ENCODE measurements at regions not wholly inside any gene's neighbourhood (a gene's known extent, or its start where the extent isn't known, plus 50 kb on each side); places are given as distances from the start of the nearest gene placed in this dataset.

- H3K9me3 Mint-ChIP-seq (ENCODE audit: insufficient read depth): peaks cover 4% of the 10 kb centered on the region
- ATAC-seq (no peak), DNase-seq (no peak)
- H3K27ac Mint-ChIP-seq: no peak overlapping the region
- no peaks in the 10 kb centered on the region for H3K36me3 Mint-ChIP-seq (ENCODE audit: low read depth)
- ChIA-PET POLR2A (no interaction called here), CTCF (no interaction called here)
- no peaks in the 10 kb centered on the region for H3K4me1 Mint-ChIP-seq (ENCODE audit: low read depth)
- no peak overlapping the region for H3K4me3 Mint-ChIP-seq
- no peaks in the 10 kb centered on the region for H3K27me3 Mint-ChIP-seq (ENCODE audit: low read depth)
Measured at GRCh38 chr16:49093939-49094338, 187.7 kb downstream of the CBLN1 start.

GRCh38 chr16:49092704-49093103 lies 188.9 kb downstream of the CBLN1 start:
- ChIA-PET POLR2A (no interaction called here), CTCF (no interaction called here)
- Mint-ChIP-seq H3K9me3 (ENCODE audit: insufficient read depth) (peaks cover 4% of the 10 kb centered on the region), H3K27me3 (ENCODE audit: low read depth) (no peaks in the 10 kb centered on the region), H3K27ac (no peak overlapping the region), H3K4me3 (no peak overlapping the region), H3K36me3 (ENCODE audit: low read depth) (no peaks in the 10 kb centered on the region), H3K4me1 (ENCODE audit: low read depth) (no peaks in the 10 kb centered on the region)
- DNase-seq (no peak), ATAC-seq (no peak)

- no peak for ATAC-seq
Measured at GRCh38 chr16:49089533-49089932, 192.1 kb downstream of the CBLN1 start.

GRCh38 chr16:49089039-49089438 lies 192.6 kb downstream of the CBLN1 start:
- H3K4me1 Mint-ChIP-seq (ENCODE audit: low read depth): no peaks in the 10 kb centered on the region
- CTCF ChIA-PET: no interaction called here
- no peaks in the 10 kb centered on the region for H3K27me3 Mint-ChIP-seq (ENCODE audit: low read depth)
- DNase-seq (no peak), ATAC-seq (no peak)
- H3K9me3 Mint-ChIP-seq (ENCODE audit: insufficient read depth): peaks cover 8% of the 10 kb centered on the region
- POLR2A ChIA-PET: no interaction called here
- H3K27ac Mint-ChIP-seq: no peak overlapping the region
- H3K4me3 Mint-ChIP-seq: no peak overlapping the region
- H3K36me3 Mint-ChIP-seq (ENCODE audit: low read depth): no peaks in the 10 kb centered on the region

More at GRCh38 chr16:49089533-49089932, 192.1 kb downstream of the CBLN1 start:
- CTCF ChIA-PET: no interaction called here
- Mint-ChIP-seq H3K9me3 (ENCODE audit: insufficient read depth) (peaks cover 8% of the 10 kb centered on the region), H3K27ac (no peak overlapping the region), H3K4me3 (no peak overlapping the region), H3K36me3 (ENCODE audit: low read depth) (no peaks in the 10 kb centered on the region), H3K27me3 (ENCODE audit: low read depth) (no peaks in the 10 kb centered on the region), H3K4me1 (ENCODE audit: low read depth) (no peaks in the 10 kb centered on the region)
- DNase-seq: no peak
- POLR2A ChIA-PET: no interaction called here

- Mint-ChIP-seq H3K4me3 (no peak overlapping the region), H3K36me3 (ENCODE audit: low read depth) (no peaks in the 10 kb centered on the region), H3K4me1 (ENCODE audit: low read depth) (no peaks in the 10 kb centered on the region), H3K27me3 (ENCODE audit: low read depth) (no peaks in the 10 kb centered on the region), H3K9me3 (ENCODE audit: insufficient read depth) (peaks cover 12% of the 10 kb centered on the region), H3K27ac (no peak overlapping the region)
- CTCF ChIA-PET: no interaction called here
- POLR2A ChIA-PET: no interaction called here
- no peak for DNase-seq
- no peak for ATAC-seq
Measured at GRCh38 chr16:49085686-49086085, 196.0 kb downstream of the CBLN1 start.

GRCh38 chr16:49084628-49085390 lies 196.8 kb downstream of the CBLN1 start:
- no peak for DNase-seq
- Mint-ChIP-seq H3K27ac (no peak overlapping the region), H3K27me3 (ENCODE audit: low read depth) (no peaks in the 10 kb centered on the region), H3K36me3 (ENCODE audit: low read depth) (no peaks in the 10 kb centered on the region), H3K4me1 (ENCODE audit: low read depth) (no peaks in the 10 kb centered on the region), H3K4me3 (no peak overlapping the region), H3K9me3 (ENCODE audit: insufficient read depth) (peaks cover 12% of the 10 kb centered on the region)
- ChIA-PET CTCF (no interaction called here), POLR2A (no interaction called here)
- no peak for ATAC-seq

- peaks cover 12% of the 10 kb centered on the region for H3K9me3 Mint-ChIP-seq (ENCODE audit: insufficient read depth)
Measured at GRCh38 chr16:49081554-49081953, 200.1 kb downstream of the CBLN1 start.

GRCh38 chr16:49081086-49081485 lies 200.6 kb downstream of the CBLN1 start:
- ChIA-PET POLR2A (no interaction called here), CTCF (no interaction called here)
- H3K36me3 Mint-ChIP-seq (ENCODE audit: low read depth): no peaks in the 10 kb centered on the region
- no peaks in the 10 kb centered on the region for H3K27me3 Mint-ChIP-seq (ENCODE audit: low read depth)
- no peak overlapping the region for H3K4me3 Mint-ChIP-seq
- H3K9me3 Mint-ChIP-seq (ENCODE audit: insufficient read depth): peaks cover 12% of the 10 kb centered on the region
- ATAC-seq: no peak
- no peak overlapping the region for H3K27ac Mint-ChIP-seq
- no peak for DNase-seq
- H3K4me1 Mint-ChIP-seq (ENCODE audit: low read depth): no peaks in the 10 kb centered on the region

More at GRCh38 chr16:49081554-49081953, 200.1 kb downstream of the CBLN1 start:
- Mint-ChIP-seq H3K27ac (no peak overlapping the region), H3K27me3 (ENCODE audit: low read depth) (no peaks in the 10 kb centered on the region), H3K4me1 (ENCODE audit: low read depth) (no peaks in the 10 kb centered on the region), H3K36me3 (ENCODE audit: low read depth) (no peaks in the 10 kb centered on the region), H3K4me3 (no peak overlapping the region)
- DNase-seq (no peak), ATAC-seq (no peak)
- ChIA-PET CTCF (no interaction called here), POLR2A (no interaction called here)

- H3K27ac Mint-ChIP-seq: no peak overlapping the region
- H3K36me3 Mint-ChIP-seq (ENCODE audit: low read depth): no peaks in the 10 kb centered on the region
- no peaks in the 10 kb centered on the region for H3K27me3 Mint-ChIP-seq (ENCODE audit: low read depth)
- H3K4me3 Mint-ChIP-seq: no peak overlapping the region
- H3K9me3 Mint-ChIP-seq (ENCODE audit: insufficient read depth): peaks cover 7% of the 10 kb centered on the region
- POLR2A ChIA-PET: no interaction called here
- ATAC-seq (no peak), DNase-seq (no peak)
- CTCF ChIA-PET: no interaction called here
- H3K4me1 Mint-ChIP-seq (ENCODE audit: low read depth): no peaks in the 10 kb centered on the region
Measured at GRCh38 chr16:49078571-49078970, 203.1 kb downstream of the CBLN1 start.

- peaks cover 7% of the 10 kb centered on the region for H3K9me3 Mint-ChIP-seq (ENCODE audit: insufficient read depth)
- DNase-seq: no peak
Measured at GRCh38 chr16:49078104-49078503, 203.5 kb downstream of the CBLN1 start.

GRCh38 chr16:49075709-49076108 lies 205.9 kb downstream of the CBLN1 start:
- peaks cover 3% of the 10 kb centered on the region for H3K9me3 Mint-ChIP-seq (ENCODE audit: insufficient read depth)
- no peaks in the 10 kb centered on the region for H3K4me1 Mint-ChIP-seq (ENCODE audit: low read depth)
- DNase-seq: no peak
- ChIA-PET POLR2A (no interaction called here), CTCF (no interaction called here)
- no peaks in the 10 kb centered on the region for H3K36me3 Mint-ChIP-seq (ENCODE audit: low read depth)
- no peak overlapping the region for H3K27ac Mint-ChIP-seq
- H3K27me3 Mint-ChIP-seq (ENCODE audit: low read depth): no peaks in the 10 kb centered on the region
- no peak for ATAC-seq
- H3K4me3 Mint-ChIP-seq: no peak overlapping the region

More at GRCh38 chr16:49078104-49078503, 203.5 kb downstream of the CBLN1 start:
- no peak overlapping the region for H3K4me3 Mint-ChIP-seq
- CTCF ChIA-PET: no interaction called here
- H3K36me3 Mint-ChIP-seq (ENCODE audit: low read depth): no peaks in the 10 kb centered on the region
- POLR2A ChIA-PET: no interaction called here
- no peak for ATAC-seq
- H3K4me1 Mint-ChIP-seq (ENCODE audit: low read depth): no peaks in the 10 kb centered on the region
- H3K27ac Mint-ChIP-seq: no peak overlapping the region
- H3K27me3 Mint-ChIP-seq (ENCODE audit: low read depth): no peaks in the 10 kb centered on the region

- no peak overlapping the region for H3K27ac Mint-ChIP-seq
- no peaks in the 10 kb centered on the region for H3K36me3 Mint-ChIP-seq (ENCODE audit: low read depth)
- no peak overlapping the region for H3K4me3 Mint-ChIP-seq
- H3K27me3 Mint-ChIP-seq (ENCODE audit: low read depth): no peaks in the 10 kb centered on the region
- DNase-seq (no peak), ATAC-seq (no peak)
- ChIA-PET POLR2A (no interaction called here), CTCF (no interaction called here)
- H3K4me1 Mint-ChIP-seq (ENCODE audit: low read depth): no peaks in the 10 kb centered on the region
- no peaks in the 10 kb centered on the region for H3K9me3 Mint-ChIP-seq (ENCODE audit: insufficient read depth)
Measured at GRCh38 chr16:49068224-49068623, 213.4 kb downstream of the CBLN1 start.

GRCh38 chr16:49067776-49068175 lies 213.9 kb downstream of the CBLN1 start:
- Mint-ChIP-seq H3K27ac (no peak overlapping the region), H3K4me3 (no peak overlapping the region), H3K36me3 (ENCODE audit: low read depth) (no peaks in the 10 kb centered on the region), H3K4me1 (ENCODE audit: low read depth) (no peaks in the 10 kb centered on the region), H3K9me3 (ENCODE audit: insufficient read depth) (no peaks in the 10 kb centered on the region), H3K27me3 (ENCODE audit: low read depth) (no peaks in the 10 kb centered on the region)
- ATAC-seq (no peak), DNase-seq (no peak)
- POLR2A ChIA-PET: no interaction called here
- CTCF ChIA-PET: no interaction called here

Data from activated CD8-positive, alpha-beta T cell treated with anti-CD3 and anti-CD28 coated beads, Interleukin-2, amount 10 ng/mL, durations not matched to agents 7 days and 5 days (primary cell).